HCT116 (cell line): ENCODE measurements at regions not wholly inside any gene's neighbourhood (a gene's known extent, or its start where the extent isn't known, plus 50 kb on each side); places are given as distances from the start of the nearest gene placed in this dataset.

Source experiments
- ATAC-seq: fragments of 200-7000 bp; cut with Tn5 transposase; 2 replicates; pipeline ENCODE4 v1.9.1; 2020; ENCODE audit warnings: mild to moderate bottlenecking, moderate library complexity
- BruUV-seq: library from RNA; stranded (reverse); fragments of 400-500 nt; replicated peaks from 2 replicates; lab custom pipeline; 2021; lab: Mats Ljungman, UMichigan
- CTCF ChIA-PET: fragments of 300-600 bp; sonication (Branson Sonifier 250); formaldehyde crosslinking; loops from one replicate; lab custom pipeline; 2021; ENCODE audit warnings: antibody characterized with exemption; lab: Charles Lee
- POLR2A ChIA-PET: fragments of 300-600, 350-600 bp; sonication (Branson Sonifier 250); formaldehyde crosslinking; loops from one replicate; lab custom pipeline; 2021; ENCODE audit warnings: antibody characterized with exemption; lab: Charles Lee
- RAD21 ChIA-PET, 2 experiments: fragments of 300-600 bp; sonication (Branson Sonifier 250); formaldehyde crosslinking; loops; one replicate each; lab custom pipeline; 2023; ENCODE audit warnings: low total read pairs in 2 of 2; ENCODE audit not compliant: uncharacterized antibody in 2 of 2, unreplicated experiment in 2 of 2, low non-redundant PET in 1 of 2; lab: Charles Lee
- DNase-seq: peaks from one replicate; pipeline ENCODE4 v3.0.0-alpha.2; 2010; ENCODE audit warnings: low read depth, low spot score
- H2AFZ ChIP-seq: fragments of 200-600 bp; shearing (Covaris generic), sonication (generic); 2 replicates; pipeline ENCODE4 v1.6.1; 2017; ENCODE audit warnings: low read depth, mixed run types, mixed read lengths, antibody characterized with exemption, low read length; ENCODE audit not compliant: poor library complexity, severe bottlenecking
- H3K27ac ChIP-seq: 2 replicates; pipeline ENCODE4 v1.5.1; 2012; ENCODE audit warnings: low read depth, low read length
- H3K27me3 ChIP-seq: fragments of 200-600 bp; sonication (generic); 2 replicates; pipeline ENCODE4 v1.6.1; 2016; ENCODE audit warnings: mixed run types, low read length, mixed read lengths; ENCODE audit not compliant: insufficient read depth
- H3K36me3 ChIP-seq, 2 experiments: fragments of 200-500 bp in 1 of 2; fragments of 200-600 bp in 1 of 2; sonication (Bioruptor generic) in 1 of 2; sonication (generic) in 1 of 2; 2 replicates each; pipeline versions ENCODE4 v1.5.1 to v1.6.1; 2014 to 2016; ENCODE audit warnings: low read length in 2 of 2, inconsistent platforms in 1 of 2, mixed read lengths in 1 of 2, mixed run types in 1 of 2; ENCODE audit not compliant: insufficient read depth in 2 of 2, control insufficient read depth in 1 of 2
- H3K4me1 ChIP-seq, 2 experiments: fragments of 200-600 bp in 1 of 2; sonication (generic) in 1 of 2; 2 replicates each; pipeline versions ENCODE4 v1.5.1 to v1.6.1; 2012 to 2017; ENCODE audit warnings: low read length in 2 of 2, inconsistent platforms in 1 of 2, mild to moderate bottlenecking in 1 of 2, mixed read lengths in 1 of 2, mixed run types in 1 of 2, moderate library complexity in 1 of 2; ENCODE audit not compliant: insufficient read depth in 2 of 2, control insufficient read depth in 1 of 2
- H3K4me2 ChIP-seq: fragments of 200-600 bp; sonication (generic); 2 replicates; pipeline ENCODE4 v1.6.1; 2017; ENCODE audit warnings: mixed run types, low read length, mixed read lengths
- H3K4me3 ChIP-seq, 2 experiments: fragments of 200-600 bp in 1 of 2; sonication (generic) in 1 of 2; replicated peaks in 1 of 2; 2 replicates each; pipeline ENCODE4 v1.5.1; 2011 to 2016; ENCODE audit warnings: low read length in 2 of 2, control low read depth in 1 of 2, low read depth in 1 of 2, mild to moderate bottlenecking in 1 of 2, mixed read lengths in 1 of 2, mixed run types in 1 of 2
- H3K79me2 ChIP-seq: fragments of 200-600 bp; sonication (generic); 2 replicates; pipeline ENCODE4 v1.6.1; 2017; ENCODE audit warnings: mild to moderate bottlenecking, mixed run types, low read length, moderate library complexity, mixed read lengths; ENCODE audit not compliant: insufficient read depth
- H3K9ac ChIP-seq: fragments of 200-600 bp; sonication (generic); 2 replicates; pipeline ENCODE4 v1.6.1; 2016; ENCODE audit warnings: low read length, mixed read lengths
- H3K9me2 ChIP-seq: fragments of 200-600 bp; sonication (generic), shearing (Covaris generic); 2 replicates; pipeline ENCODE4 v1.6.1; 2017; ENCODE audit warnings: mixed run types, mild to moderate bottlenecking, moderate library complexity; ENCODE audit not compliant: insufficient read depth
- H3K9me3 ChIP-seq, 2 experiments: fragments of 200-500 bp in 1 of 2; fragments of 200-600 bp in 1 of 2; sonication (Bioruptor generic) in 1 of 2; sonication (generic) in 1 of 2; 2 replicates each; pipeline ENCODE4 v1.6.1; 2014 to 2017; ENCODE audit warnings: low read length in 2 of 2, mixed read lengths in 2 of 2, inconsistent platforms in 1 of 2, low read depth in 1 of 2, mild to moderate bottlenecking in 1 of 2, mixed run types in 1 of 2, moderate library complexity in 1 of 2; ENCODE audit not compliant: control insufficient read depth in 1 of 2, insufficient read depth in 1 of 2
- H4K20me1 ChIP-seq: fragments of 200-600 bp; sonication (generic), shearing (Covaris generic); 2 replicates; pipeline ENCODE4 v1.6.1; 2017; ENCODE audit warnings: mixed run types, mild to moderate bottlenecking, moderate library complexity; ENCODE audit not compliant: insufficient read depth
- CEBPB ChIP-seq: IDR thresholded peaks from 2 replicates; pipeline ENCODE4 v1.6.1; 2012; ENCODE audit warnings: low read depth
- EGR1 ChIP-seq: IDR thresholded peaks from 2 replicates; pipeline ENCODE4 v1.6.1; 2012; ENCODE audit warnings: low read depth
- EZH2 ChIP-seq: fragments of 200-600 bp; sonication (generic); IDR thresholded peaks from 2 replicates; pipeline ENCODE4 v1.6.1; 2017; ENCODE audit warnings: antibody characterized with exemption, mixed run types
- FOSL1 ChIP-seq: IDR thresholded peaks from 2 replicates; pipeline ENCODE4 v1.6.1; 2012; ENCODE audit warnings: low read depth
- JUND ChIP-seq: IDR thresholded peaks from 2 replicates; pipeline ENCODE4 v1.6.1; 2012
- POLR2A ChIP-seq: IDR thresholded peaks from 2 replicates; pipeline ENCODE4 v1.7.0; 2011; ENCODE audit warnings: borderline replicate concordance; ENCODE audit not compliant: insufficient read depth, insufficient read length; ENCODE audit errors: extremely low read depth
- POLR2AphosphoS5 ChIP-seq: IDR thresholded peaks from 2 replicates; pipeline ENCODE4 v1.6.1; 2011; ENCODE audit warnings: mild to moderate bottlenecking, low read depth, low read length, moderate library complexity
- SIN3A ChIP-seq: IDR thresholded peaks from 2 replicates; pipeline ENCODE4 v1.6.1; 2012; ENCODE audit warnings: low read depth
- SP1 ChIP-seq: IDR thresholded peaks from 2 replicates; pipeline ENCODE4 v1.6.1; 2012; ENCODE audit warnings: low read depth
- TCF7L2 ChIP-seq: IDR thresholded peaks from 2 replicates; pipeline ENCODE4 v1.7.0; 2011; ENCODE audit warnings: borderline replicate concordance, inconsistent platforms; ENCODE audit not compliant: insufficient read depth, insufficient read length; ENCODE audit errors: extremely low read depth
- YY1 ChIP-seq: IDR thresholded peaks from 2 replicates; pipeline ENCODE4 v1.6.1; 2011; ENCODE audit warnings: low read length, low read depth, moderate library complexity, mild to moderate bottlenecking; ENCODE audit not compliant: insufficient replicate concordance; ENCODE audit errors: extremely low read depth
- intact Hi-C: fragments of 100-400 bp; cut with micrococcal nuclease; formaldehyde crosslinking; loops from 2 replicates; pipeline ENCODE4 v1.10.0; 2022
- TF ChIP-seq, protein P1 (sequence below): IDR thresholded peaks from 2 replicates; pipeline ENCODE4 v1.6.1; 2012; ENCODE audit warnings: low read depth
- TF ChIP-seq, protein P2 (sequence below): IDR thresholded peaks from 2 replicates; pipeline ENCODE4 v1.6.1; 2012
- TF ChIP-seq, protein P3 (sequence below), 3 experiments: fragments of 200-600 bp in 1 of 3; sonication (generic) in 1 of 3; IDR thresholded peaks in 2 of 3; conservative IDR thresholded peaks in 1 of 3; 2 replicates each; pipeline ENCODE4 v1.5.1; 2012 to 2017; ENCODE audit warnings: low read depth in 2 of 3, low read length in 2 of 3, antibody characterized with exemption in 1 of 3, borderline replicate concordance in 1 of 3, control low read depth in 1 of 3, mild to moderate bottlenecking in 1 of 3, mixed read lengths in 1 of 3, mixed run types in 1 of 3, moderate library complexity in 1 of 3; ENCODE audit not compliant: insufficient read depth in 1 of 3

DNA sequence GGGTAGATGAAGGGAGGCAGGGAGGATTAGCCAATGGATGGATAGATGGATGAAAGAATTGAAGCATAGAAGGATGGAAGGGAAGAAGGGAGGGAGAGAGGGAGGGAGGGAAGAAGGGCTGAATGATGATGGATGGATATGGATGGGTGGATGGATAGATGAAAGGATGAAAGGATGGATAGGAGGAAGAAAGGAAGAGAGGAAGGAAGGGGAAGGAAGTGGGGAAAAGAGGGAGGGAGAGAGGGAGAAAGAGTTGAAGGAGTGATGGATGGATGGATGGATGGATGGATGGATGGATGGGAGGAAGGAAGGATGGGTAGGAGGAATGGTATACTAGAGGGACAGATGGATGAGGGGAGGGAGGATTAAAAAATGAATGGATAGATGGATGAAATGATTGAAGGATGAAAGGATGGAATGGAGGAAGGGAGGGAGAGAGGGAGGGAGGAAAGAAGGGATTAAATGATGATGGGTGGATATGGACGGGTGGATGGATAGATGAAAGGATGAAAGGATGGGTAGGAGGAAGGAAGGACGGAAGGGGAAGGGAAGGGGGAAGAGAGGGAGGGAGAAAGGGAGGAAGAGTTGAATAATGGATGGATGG, 145.9 kb downstream of the MN1 start:
- no peak for ATAC-seq
- TF ChIP-seq, protein P1, sequence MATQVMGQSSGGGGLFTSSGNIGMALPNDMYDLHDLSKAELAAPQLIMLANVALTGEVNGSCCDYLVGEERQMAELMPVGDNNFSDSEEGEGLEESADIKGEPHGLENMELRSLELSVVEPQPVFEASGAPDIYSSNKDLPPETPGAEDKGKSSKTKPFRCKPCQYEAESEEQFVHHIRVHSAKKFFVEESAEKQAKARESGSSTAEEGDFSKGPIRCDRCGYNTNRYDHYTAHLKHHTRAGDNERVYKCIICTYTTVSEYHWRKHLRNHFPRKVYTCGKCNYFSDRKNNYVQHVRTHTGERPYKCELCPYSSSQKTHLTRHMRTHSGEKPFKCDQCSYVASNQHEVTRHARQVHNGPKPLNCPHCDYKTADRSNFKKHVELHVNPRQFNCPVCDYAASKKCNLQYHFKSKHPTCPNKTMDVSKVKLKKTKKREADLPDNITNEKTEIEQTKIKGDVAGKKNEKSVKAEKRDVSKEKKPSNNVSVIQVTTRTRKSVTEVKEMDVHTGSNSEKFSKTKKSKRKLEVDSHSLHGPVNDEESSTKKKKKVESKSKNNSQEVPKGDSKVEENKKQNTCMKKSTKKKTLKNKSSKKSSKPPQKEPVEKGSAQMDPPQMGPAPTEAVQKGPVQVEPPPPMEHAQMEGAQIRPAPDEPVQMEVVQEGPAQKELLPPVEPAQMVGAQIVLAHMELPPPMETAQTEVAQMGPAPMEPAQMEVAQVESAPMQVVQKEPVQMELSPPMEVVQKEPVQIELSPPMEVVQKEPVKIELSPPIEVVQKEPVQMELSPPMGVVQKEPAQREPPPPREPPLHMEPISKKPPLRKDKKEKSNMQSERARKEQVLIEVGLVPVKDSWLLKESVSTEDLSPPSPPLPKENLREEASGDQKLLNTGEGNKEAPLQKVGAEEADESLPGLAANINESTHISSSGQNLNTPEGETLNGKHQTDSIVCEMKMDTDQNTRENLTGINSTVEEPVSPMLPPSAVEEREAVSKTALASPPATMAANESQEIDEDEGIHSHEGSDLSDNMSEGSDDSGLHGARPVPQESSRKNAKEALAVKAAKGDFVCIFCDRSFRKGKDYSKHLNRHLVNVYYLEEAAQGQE, result no peak
- TF ChIP-seq, protein P2, sequence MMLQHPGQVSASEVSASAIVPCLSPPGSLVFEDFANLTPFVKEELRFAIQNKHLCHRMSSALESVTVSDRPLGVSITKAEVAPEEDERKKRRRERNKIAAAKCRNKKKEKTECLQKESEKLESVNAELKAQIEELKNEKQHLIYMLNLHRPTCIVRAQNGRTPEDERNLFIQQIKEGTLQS, result no peak
- TF ChIP-seq JUND (no peak), YY1 (no peak), POLR2AphosphoS5 (no peak), SIN3A (no peak), FOSL1 (no peak), EGR1 (no peak), POLR2A (no peak), TCF7L2 (no peak), CEBPB (no peak), EZH2 (no peak), SP1 (no peak)
- TF ChIP-seq, protein P3, sequence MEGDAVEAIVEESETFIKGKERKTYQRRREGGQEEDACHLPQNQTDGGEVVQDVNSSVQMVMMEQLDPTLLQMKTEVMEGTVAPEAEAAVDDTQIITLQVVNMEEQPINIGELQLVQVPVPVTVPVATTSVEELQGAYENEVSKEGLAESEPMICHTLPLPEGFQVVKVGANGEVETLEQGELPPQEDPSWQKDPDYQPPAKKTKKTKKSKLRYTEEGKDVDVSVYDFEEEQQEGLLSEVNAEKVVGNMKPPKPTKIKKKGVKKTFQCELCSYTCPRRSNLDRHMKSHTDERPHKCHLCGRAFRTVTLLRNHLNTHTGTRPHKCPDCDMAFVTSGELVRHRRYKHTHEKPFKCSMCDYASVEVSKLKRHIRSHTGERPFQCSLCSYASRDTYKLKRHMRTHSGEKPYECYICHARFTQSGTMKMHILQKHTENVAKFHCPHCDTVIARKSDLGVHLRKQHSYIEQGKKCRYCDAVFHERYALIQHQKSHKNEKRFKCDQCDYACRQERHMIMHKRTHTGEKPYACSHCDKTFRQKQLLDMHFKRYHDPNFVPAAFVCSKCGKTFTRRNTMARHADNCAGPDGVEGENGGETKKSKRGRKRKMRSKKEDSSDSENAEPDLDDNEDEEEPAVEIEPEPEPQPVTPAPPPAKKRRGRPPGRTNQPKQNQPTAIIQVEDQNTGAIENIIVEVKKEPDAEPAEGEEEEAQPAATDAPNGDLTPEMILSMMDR (IDR thresholded peaks at IDR 0.05 in 2 of 3, conservative IDR thresholded peaks at IDR 0.05 in 1 of 3; ENCODE audit: borderline replicate concordance in 1 of 3, insufficient read depth in 1 of 3, low read depth in 2 of 3, low read length in 2 of 3), result no peak
- TF ChIP-seq, all 23 proteins: peak for 0
- no peaks in the 10 kb centered on the region for H4K20me1 ChIP-seq
- no peak overlapping the region for H3K4me3 ChIP-seq
- DNase-seq, result no peak
- ChIA-PET RAD21 (no interaction called here), CTCF (no interaction called here), POLR2A (no interaction called here)
- H2AFZ ChIP-seq, result no peak overlapping the region
- H3K27me3 ChIP-seq, result no peaks in the 10 kb centered on the region
- H3K9me3 ChIP-seq, result no peaks in the 10 kb centered on the region; a peak in 1 of 4 replicates
- H3K9ac ChIP-seq, result no peak overlapping the region
- no peak overlapping the region for H3K27ac ChIP-seq
- intact Hi-C loops, result no loop called here
- no peaks in the 10 kb centered on the region for H3K9me2 ChIP-seq
- no peaks in the 10 kb centered on the region for H3K79me2 ChIP-seq
- no peaks in the 10 kb centered on the region for H3K4me1 ChIP-seq
- H3K36me3 ChIP-seq, result no peaks in the 10 kb centered on the region
- no TSS peak for BruUV-seq
- no peak overlapping the region for H3K4me2 ChIP-seq
